Loucy (cell line): ENCODE measurements at regions not wholly inside any gene's neighbourhood (a gene's known extent, or its start where the extent isn't known, plus 50 kb on each side); places are given as distances from the start of the nearest gene placed in this dataset.

ENCODE experiments used
- H2AFZ ChIP-seq: fragments of 200-600 bp; sonication (generic); 2 replicates; pipeline ENCODE4 v1.6.0; 2016; ENCODE audit warnings: antibody characterized with exemption, mild to moderate bottlenecking, low read length, moderate library complexity
- H3F3A ChIP-seq: fragments of 200-600 bp; 2 replicates; pipeline ENCODE4 v1.6.0; 2016; ENCODE audit warnings: antibody characterized with exemption, low read depth, mild to moderate bottlenecking
- H3K27me3 ChIP-seq: fragments of 200-600 bp; sonication (generic); 2 replicates; pipeline ENCODE4 v1.6.1; 2014; ENCODE audit warnings: low read length, mild to moderate bottlenecking; ENCODE audit not compliant: insufficient read depth, poor library complexity, severe bottlenecking
- H3K36me3 ChIP-seq: fragments of 200-600 bp; sonication (generic); 2 replicates; pipeline ENCODE4 v1.6.1; 2016; ENCODE audit warnings: low read length; ENCODE audit not compliant: insufficient read depth
- H3K4me1 ChIP-seq: fragments of 200-600 bp; sonication (generic); 2 replicates; pipeline ENCODE4 v1.5.1; 2014; ENCODE audit warnings: low read length, mild to moderate bottlenecking; ENCODE audit not compliant: insufficient read depth, poor library complexity, severe bottlenecking
- H3K4me2 ChIP-seq: fragments of 200-600 bp; sonication (generic); 2 replicates; pipeline ENCODE4 v1.6.0; 2014; ENCODE audit warnings: antibody characterized with exemption, low read length, low read depth, mild to moderate bottlenecking; ENCODE audit not compliant: poor library complexity, severe bottlenecking
- H3K4me3 ChIP-seq: fragments of 200-600 bp; sonication (generic); 2 replicates; pipeline ENCODE4 v1.5.1; 2014; ENCODE audit warnings: low read length, mild to moderate bottlenecking, mixed read lengths; ENCODE audit not compliant: poor library complexity, severe bottlenecking
- H3K79me2 ChIP-seq: fragments of 200-600 bp; sonication (generic); 2 replicates; pipeline ENCODE4 v1.6.1; 2014; ENCODE audit warnings: low read length; ENCODE audit not compliant: insufficient read depth
- H3K9ac ChIP-seq: fragments of 200-600 bp; sonication (generic); 2 replicates; pipeline ENCODE4 v1.6.0; 2014; ENCODE audit warnings: mild to moderate bottlenecking, low read depth, low read length, moderate library complexity; ENCODE audit not compliant: poor library complexity, severe bottlenecking
- H3K9me2 ChIP-seq: fragments of 200-600 bp; sonication (generic); replicated peaks from 2 replicates; pipeline ENCODE4 v1.6.1; 2016; ENCODE audit warnings: low read depth, low read length, mixed read lengths
- H3K9me3 ChIP-seq: fragments of 200-600 bp; sonication (generic); 2 replicates; pipeline ENCODE4 v1.6.1; 2014; ENCODE audit warnings: mild to moderate bottlenecking, antibody characterized with exemption, low read length, low read depth; ENCODE audit not compliant: insufficient read depth
- H4K20me1 ChIP-seq: fragments of 200-600 bp; sonication (generic); 2 replicates; pipeline ENCODE4 v1.6.0; 2014; ENCODE audit warnings: antibody characterized with exemption, low read length, mild to moderate bottlenecking; ENCODE audit not compliant: insufficient read depth, poor library complexity, severe bottlenecking
- CTCF ChIP-seq: fragments of 200-600 bp; sonication (generic); conservative IDR thresholded peaks from 2 replicates; pipeline ENCODE4 v1.5.1; 2014; ENCODE audit warnings: mild to moderate bottlenecking, antibody characterized with exemption, low read length
- EZH2phosphoT487 ChIP-seq: fragments of 200-600 bp; IDR thresholded peaks from 2 replicates; pipeline ENCODE4 v1.6.1; 2018; ENCODE audit warnings: antibody characterized with exemption, mild to moderate bottlenecking, moderate library complexity, borderline replicate concordance

- no peaks in the 10 kb centered on the region for H3K27me3 ChIP-seq
- no peaks in the 10 kb centered on the region for H3K9me2 ChIP-seq
- H3K79me2 ChIP-seq, result no peaks in the 10 kb centered on the region
- no peaks in the 10 kb centered on the region for H4K20me1 ChIP-seq
- no peak overlapping the region for H2AFZ ChIP-seq
- H3K9me3 ChIP-seq, result no peaks in the 10 kb centered on the region
- no peak overlapping the region for H3K4me2 ChIP-seq
- no peaks in the 10 kb centered on the region for H3K36me3 ChIP-seq
- H3K4me3 ChIP-seq, result no peak overlapping the region
- no peaks in the 10 kb centered on the region for H3K4me1 ChIP-seq
- no peaks in the 10 kb centered on the region for H3F3A ChIP-seq
- no peak overlapping the region for H3K9ac ChIP-seq
- no peak for TF ChIP-seq EZH2phosphoT487
- no peak for TF ChIP-seq CTCF
These were observed 237.9 kb downstream of the SNCA start for GRCh38 chr4:89599026-89599425.

- no peaks in the 10 kb centered on the region for H3K27me3 ChIP-seq
- TF ChIP-seq CTCF (peak; percentile 72), EZH2phosphoT487 (no peak)
- no peak overlapping the region for H3K9ac ChIP-seq
- no peaks in the 10 kb centered on the region for H3K36me3 ChIP-seq
- H3K4me2 ChIP-seq, result no peak overlapping the region
- H3K4me1 ChIP-seq, result no peaks in the 10 kb centered on the region
- no peaks in the 10 kb centered on the region for H3K9me2 ChIP-seq
- H3K9me3 ChIP-seq, result no peaks in the 10 kb centered on the region
- H4K20me1 ChIP-seq, result no peaks in the 10 kb centered on the region
- no peak overlapping the region for H2AFZ ChIP-seq
- H3K79me2 ChIP-seq, result no peaks in the 10 kb centered on the region
- no peaks in the 10 kb centered on the region for H3F3A ChIP-seq
- no peak overlapping the region for H3K4me3 ChIP-seq
These were observed 238.4 kb downstream of the SNCA start for GRCh38 chr4:89598602-89599001.

DNA sequence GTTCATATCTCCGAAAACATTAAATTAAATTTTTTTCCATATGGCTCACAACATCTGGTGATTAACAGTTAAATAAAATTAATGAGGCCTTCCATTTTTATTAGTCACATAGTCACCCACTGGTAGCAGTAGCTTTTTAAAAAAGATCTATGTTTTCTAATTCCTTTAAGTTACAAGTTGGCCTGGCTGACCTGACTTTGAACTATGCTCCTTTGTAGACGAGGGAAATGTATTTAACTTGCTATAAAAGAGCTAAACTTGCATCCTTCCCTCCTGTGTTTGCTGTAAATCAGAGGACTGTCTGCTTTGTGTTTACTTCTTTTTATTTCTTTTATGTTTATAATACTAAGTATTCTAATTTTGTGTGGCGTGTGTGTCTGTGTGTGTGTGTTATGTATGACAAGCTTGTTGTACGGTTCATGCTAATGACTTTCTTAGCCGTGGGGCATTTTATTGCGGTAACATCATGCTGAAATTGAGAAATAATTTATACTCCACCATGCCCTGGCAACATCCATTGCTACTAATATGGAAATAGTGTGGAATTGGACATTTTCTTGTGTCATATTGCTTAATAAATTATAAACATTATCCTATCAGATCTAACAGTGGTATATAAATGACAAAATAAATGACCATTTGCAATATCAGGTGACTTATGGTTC is 241.7 kb downstream of the SNCA start:
- no peaks in the 10 kb centered on the region for H3K9me2 ChIP-seq
- H4K20me1 ChIP-seq, result no peaks in the 10 kb centered on the region
- no peaks in the 10 kb centered on the region for H3K36me3 ChIP-seq
- H3K4me3 ChIP-seq, result no peak overlapping the region
- H3K27me3 ChIP-seq, result no peaks in the 10 kb centered on the region
- no peak overlapping the region for H2AFZ ChIP-seq
- H3K4me1 ChIP-seq, result no peaks in the 10 kb centered on the region
- H3K9me3 ChIP-seq, result no peaks in the 10 kb centered on the region
- H3K4me2 ChIP-seq, result no peak overlapping the region
- no peak overlapping the region for H3K9ac ChIP-seq
- H3F3A ChIP-seq, result no peaks in the 10 kb centered on the region
- TF ChIP-seq EZH2phosphoT487 (no peak), CTCF (no peak)
- H3K79me2 ChIP-seq, result no peaks in the 10 kb centered on the region
